ENCODE measurements at regions not wholly inside any gene's neighbourhood (a gene's known extent, or its start where the extent isn't known, plus 50 kb on each side); places are given as distances from the start of the nearest gene placed in this dataset.

DNA sequence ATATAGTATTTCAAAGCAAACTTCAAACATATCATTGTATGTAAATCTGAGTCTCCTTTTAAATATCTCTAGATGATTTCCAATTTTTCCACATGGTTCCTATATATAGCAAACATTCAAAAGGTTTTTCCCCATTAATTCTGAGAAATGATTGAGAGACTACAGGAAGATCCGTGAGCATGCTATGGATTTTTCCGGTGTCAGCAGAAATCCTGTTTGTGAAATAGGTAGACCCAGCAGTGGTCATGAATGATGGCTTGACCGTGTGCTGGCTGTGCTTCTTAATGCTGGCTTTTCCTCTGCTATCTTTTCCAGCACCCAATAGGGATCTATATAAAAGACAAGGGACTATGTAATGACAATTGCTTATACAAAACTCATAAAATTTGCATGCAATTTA, 485.3 kb downstream of the PSAT1 start:
- no peaks in the 10 kb centered on the region for H3K27me3 ChIP-seq
- H3K27ac ChIP-seq: no peak overlapping the region
- H3K36me3 ChIP-seq (ENCODE audit: low read depth, missing control alignments): no peaks in the 10 kb centered on the region
- H3K4me3 ChIP-seq: no peak overlapping the region
- no peaks in the 10 kb centered on the region for H3K9me3 ChIP-seq
- no peak for DNase-seq
- no peak for TF ChIP-seq POLR2A (IDR thresholded peaks at IDR 0.05)
- TF ChIP-seq, protein P1, sequence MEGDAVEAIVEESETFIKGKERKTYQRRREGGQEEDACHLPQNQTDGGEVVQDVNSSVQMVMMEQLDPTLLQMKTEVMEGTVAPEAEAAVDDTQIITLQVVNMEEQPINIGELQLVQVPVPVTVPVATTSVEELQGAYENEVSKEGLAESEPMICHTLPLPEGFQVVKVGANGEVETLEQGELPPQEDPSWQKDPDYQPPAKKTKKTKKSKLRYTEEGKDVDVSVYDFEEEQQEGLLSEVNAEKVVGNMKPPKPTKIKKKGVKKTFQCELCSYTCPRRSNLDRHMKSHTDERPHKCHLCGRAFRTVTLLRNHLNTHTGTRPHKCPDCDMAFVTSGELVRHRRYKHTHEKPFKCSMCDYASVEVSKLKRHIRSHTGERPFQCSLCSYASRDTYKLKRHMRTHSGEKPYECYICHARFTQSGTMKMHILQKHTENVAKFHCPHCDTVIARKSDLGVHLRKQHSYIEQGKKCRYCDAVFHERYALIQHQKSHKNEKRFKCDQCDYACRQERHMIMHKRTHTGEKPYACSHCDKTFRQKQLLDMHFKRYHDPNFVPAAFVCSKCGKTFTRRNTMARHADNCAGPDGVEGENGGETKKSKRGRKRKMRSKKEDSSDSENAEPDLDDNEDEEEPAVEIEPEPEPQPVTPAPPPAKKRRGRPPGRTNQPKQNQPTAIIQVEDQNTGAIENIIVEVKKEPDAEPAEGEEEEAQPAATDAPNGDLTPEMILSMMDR (IDR thresholded peaks at IDR 0.05): no peak
- intact Hi-C loops (cut with DNase I; ENCODE audit: low total_unique reads): no loop called here
- 72 to 77% methylated on average over 3 of the region's 3 CpGs for WGBS, 2 donors
- no peaks in the 10 kb centered on the region for H3K4me1 ChIP-seq

DNA sequence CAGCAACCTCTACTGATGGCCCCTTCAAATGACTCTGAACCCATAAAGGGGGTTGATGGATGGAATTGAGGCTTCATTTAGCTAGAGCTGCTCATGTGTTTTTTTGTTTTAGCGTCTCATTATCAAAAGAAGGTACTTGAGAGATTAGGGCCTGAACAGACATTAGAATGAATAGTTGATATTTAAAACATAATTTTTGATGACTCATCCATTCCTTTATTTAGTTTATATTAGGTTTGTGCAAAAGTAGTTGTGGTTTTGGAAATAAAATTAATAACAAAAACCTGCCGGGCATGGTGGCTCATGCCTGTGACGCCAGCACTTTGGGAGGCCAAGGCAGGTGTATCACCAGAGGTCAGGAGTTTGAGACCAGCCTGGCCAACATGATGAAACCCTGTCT, 485.9 kb downstream of the PSAT1 start:
- 96 to 100% methylated on average over 3 of the region's 3 CpGs for WGBS, 2 donors
- no peak for TF ChIP-seq POLR2A (IDR thresholded peaks at IDR 0.05)
- TF ChIP-seq, protein P1 (IDR thresholded peaks at IDR 0.05): no peak
- Histone ChIP-seq H3K4me1 (no peaks in the 10 kb centered on the region), H3K27ac (no peak overlapping the region), H3K36me3 (ENCODE audit: low read depth, missing control alignments) (no peaks in the 10 kb centered on the region), H3K9me3 (no peaks in the 10 kb centered on the region), H3K4me3 (no peak overlapping the region), H3K27me3 (no peaks in the 10 kb centered on the region)
- intact Hi-C loops (cut with DNase I; ENCODE audit: low total_unique reads): no loop called here
- no peak for DNase-seq

DNA sequence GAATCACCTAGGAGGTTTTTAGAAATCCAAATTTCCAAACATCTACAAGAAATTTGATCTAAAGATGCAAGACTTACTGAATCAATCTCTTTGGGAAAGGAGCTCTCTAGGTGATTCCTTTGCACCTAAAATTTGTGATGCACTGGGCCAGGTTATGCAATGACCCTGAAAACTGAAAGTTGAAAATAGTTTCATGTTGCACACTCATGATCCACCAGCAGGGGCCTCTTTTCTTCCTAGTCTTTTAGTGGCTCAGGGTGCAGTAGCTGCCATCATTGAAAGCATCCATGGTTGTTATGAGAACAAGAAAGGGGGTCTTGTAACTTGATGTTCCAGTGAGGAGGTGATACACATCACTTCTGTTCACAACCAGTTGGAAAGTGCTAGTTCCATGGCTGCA, 486.8 kb downstream of the PSAT1 start:
- Histone ChIP-seq H3K9me3 (no peaks in the 10 kb centered on the region), H3K4me3 (no peak overlapping the region), H3K36me3 (ENCODE audit: low read depth, missing control alignments) (no peaks in the 10 kb centered on the region), H3K27me3 (no peaks in the 10 kb centered on the region), H3K27ac (no peak overlapping the region), H3K4me1 (no peaks in the 10 kb centered on the region)
- intact Hi-C loops (cut with DNase I; ENCODE audit: low total_unique reads): no loop called here
- TF ChIP-seq POLR2A (IDR thresholded peaks at IDR 0.05): no peak
- TF ChIP-seq, protein P1 (IDR thresholded peaks at IDR 0.05): peak in 2 of 3 experiments; percentile 16 to 19
- DNase-seq: no peak

DNA sequence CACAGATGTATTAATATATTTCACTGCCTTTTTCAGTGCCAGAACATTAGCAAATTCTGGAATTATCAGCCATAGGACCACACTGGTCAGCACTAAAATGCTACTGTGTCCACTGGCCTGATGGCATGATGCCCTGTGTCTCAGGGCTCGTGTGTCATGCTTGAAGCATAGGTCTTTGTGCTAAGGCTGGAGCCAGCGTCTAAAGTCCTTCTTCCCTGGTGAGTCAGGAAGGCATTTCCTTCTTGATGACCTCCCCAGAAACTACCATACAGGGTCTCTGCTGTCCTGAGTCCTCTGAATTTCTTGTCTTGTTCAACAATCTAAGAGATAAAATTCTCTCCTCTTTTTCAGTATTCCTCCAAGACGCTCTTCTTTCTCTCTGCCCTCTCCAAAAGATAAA, 489.9 kb downstream of the PSAT1 start:
- intact Hi-C loops (cut with DNase I; ENCODE audit: low total_unique reads): no loop called here
- TF ChIP-seq, protein P1 (IDR thresholded peaks at IDR 0.05): no peak
- TF ChIP-seq POLR2A (IDR thresholded peaks at IDR 0.05): no peak
- no peak for DNase-seq
- Histone ChIP-seq H3K27me3 (no peaks in the 10 kb centered on the region), H3K27ac (no peak overlapping the region), H3K4me3 (no peak overlapping the region), H3K4me1 (no peaks in the 10 kb centered on the region), H3K9me3 (no peaks in the 10 kb centered on the region), H3K36me3 (ENCODE audit: low read depth, missing control alignments) (no peaks in the 10 kb centered on the region)
- WGBS, 2 donors: 71 to 84% methylated on average over 3 of the region's 3 CpGs

DNA sequence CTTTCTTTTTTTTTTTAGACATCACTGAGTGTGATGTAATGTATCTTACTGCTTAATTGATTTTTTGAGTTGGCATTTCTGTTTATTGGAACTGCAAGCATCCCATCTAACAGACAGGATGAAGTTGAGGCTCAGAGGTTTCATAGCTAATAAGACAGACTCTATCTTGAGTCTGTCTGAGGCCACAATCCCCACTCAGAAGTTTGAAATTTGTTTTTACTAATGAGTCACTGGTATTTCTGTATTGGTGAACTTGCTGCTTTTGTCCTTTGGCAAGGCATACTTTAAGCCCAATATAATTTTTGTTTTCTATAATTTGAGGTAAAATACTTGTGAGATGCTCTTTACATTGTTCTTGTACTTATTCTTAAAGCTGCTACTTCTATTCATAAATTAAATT, 491.2 kb downstream of the PSAT1 start:
- H3K9me3 ChIP-seq: no peaks in the 10 kb centered on the region
- no peaks in the 10 kb centered on the region for H3K27me3 ChIP-seq
- H3K36me3 ChIP-seq (ENCODE audit: low read depth, missing control alignments): no peaks in the 10 kb centered on the region
- intact Hi-C loops (cut with DNase I; ENCODE audit: low total_unique reads): no loop called here
- no peak overlapping the region for H3K4me3 ChIP-seq
- H3K27ac ChIP-seq: no peak overlapping the region
- no peak for DNase-seq
- TF ChIP-seq, protein P1 (IDR thresholded peaks at IDR 0.05): no peak
- no peak for TF ChIP-seq POLR2A (IDR thresholded peaks at IDR 0.05)
- no peaks in the 10 kb centered on the region for H3K4me1 ChIP-seq

Measured in testis (tissue), 2 donors.